Stimulated activated CD8-positive, alpha-beta memory T cell treated with anti-CD3 and anti-CD28 coated beads, Interleukin-12 subunit alpha, Interleukin-12 subunit beta, amount 100 ng/mL, for 4 hours (primary cell): ENCODE measurements at regions not wholly inside any gene's neighbourhood (a gene's known extent, or its start where the extent isn't known, plus 50 kb on each side); places are given as distances from the start of the nearest gene placed in this dataset.
A peak's percentile ranks its signal among the peaks of the same experiment; 100 is the strongest.
"Not testable (repeated sequence)": the region's sequence is repeated elsewhere in the genome, so short reads cannot be mapped to it uniquely, and the experiment has no call there.

Experiments
- DNase-seq: peaks from one replicate; pipeline ENCODE4 v3.0.0-alpha.2; 2020; ENCODE audit warnings: low read depth

GRCh38 chr14:106327234-106327633 is 800.9 kb downstream of the TMEM121 start:
- no peak for DNase-seq

GRCh38 chr14:106327702-106328353 is 801.4 kb downstream of the TMEM121 start:
- DNase-seq, result not testable (repeated sequence)

GRCh38 chr14:106329243-106329642 is 802.9 kb downstream of the TMEM121 start:
- not testable (repeated sequence) for DNase-seq

GRCh38 chr14:106329987-106330774 is 803.8 kb downstream of the TMEM121 start:
- DNase-seq, result not testable (repeated sequence)

GRCh38 chr14:106334428-106335109 is 808.2 kb downstream of the TMEM121 start:
- DNase-seq, result peak; percentile 19

GRCh38 chr14:106335110-106335429 is 808.7 kb downstream of the TMEM121 start:
- not testable (repeated sequence) for DNase-seq

- not testable (repeated sequence) for DNase-seq
Measured at GRCh38 chr14:106338775-106339174, 812.4 kb downstream of the TMEM121 start.

- not testable (repeated sequence) for DNase-seq
Measured at GRCh38 chr14:106340658-106341057, 814.3 kb downstream of the TMEM121 start.

- DNase-seq, result not testable (repeated sequence)
Measured at GRCh38 chr14:106341161-106341560, 814.8 kb downstream of the TMEM121 start.

- no peak for DNase-seq
Measured at GRCh38 chr14:106343626-106344025, 817.2 kb downstream of the TMEM121 start.

GRCh38 chr14:106344065-106344614 is 817.8 kb downstream of the TMEM121 start:
- not testable (repeated sequence) for DNase-seq

GRCh38 chr14:106344791-106345479 is 818.6 kb downstream of the TMEM121 start:
- not testable (repeated sequence) for DNase-seq

- no peak for DNase-seq
Measured at GRCh38 chr14:106346084-106346483, 819.7 kb downstream of the TMEM121 start.

- DNase-seq, result no peak
Measured at GRCh38 chr14:106346534-106347290, 820.3 kb downstream of the TMEM121 start.

- DNase-seq, result no peak
Measured at GRCh38 chr14:106347291-106347778, 821.0 kb downstream of the TMEM121 start.

- DNase-seq, result no peak
Measured at GRCh38 chr14:106347890-106348755, 821.7 kb downstream of the TMEM121 start.

GRCh38 chr14:106348873-106349540 is 822.6 kb downstream of the TMEM121 start:
- peak; percentile 81 for DNase-seq

GRCh38 chr14:106349678-106350457 is 823.5 kb downstream of the TMEM121 start:
- DNase-seq, result not testable (repeated sequence)
